NCI-H2196 treated with DMSO at 0.1 percent for 48 hours (cell line): ENCODE measurements at regions not wholly inside any gene's neighbourhood (a gene's known extent, or its start where the extent isn't known, plus 50 kb on each side); places are given as distances from the start of the nearest gene placed in this dataset.
A peak's percentile ranks its signal among the peaks of the same experiment; 100 is the strongest.
"Not testable (repeated sequence)": the region's sequence is repeated elsewhere in the genome, so short reads cannot be mapped to it uniquely, and the experiment has no call there.

Experiments
- DNase-seq: peaks from one replicate; lab custom pipeline; 2025; ENCODE audit not compliant: unreplicated experiment; lab: John Stamatoyannopoulos, UW

GRCh38 chr6:6808915-6809314 is 220.4 kb downstream of the LY86 start:
- no peak for DNase-seq

GRCh38 chr6:6810727-6811126 is 222.2 kb downstream of the LY86 start:
- DNase-seq: no peak

GRCh38 chr6:6811128-6812009 is 222.8 kb downstream of the LY86 start:
- DNase-seq: peak; percentile 92

- no peak for DNase-seq
These were observed 223.9 kb downstream of the LY86 start for GRCh38 chr6:6812427-6812826.

- no peak for DNase-seq
These were observed 227.2 kb downstream of the LY86 start for GRCh38 chr6:6815732-6816131.

DNA sequence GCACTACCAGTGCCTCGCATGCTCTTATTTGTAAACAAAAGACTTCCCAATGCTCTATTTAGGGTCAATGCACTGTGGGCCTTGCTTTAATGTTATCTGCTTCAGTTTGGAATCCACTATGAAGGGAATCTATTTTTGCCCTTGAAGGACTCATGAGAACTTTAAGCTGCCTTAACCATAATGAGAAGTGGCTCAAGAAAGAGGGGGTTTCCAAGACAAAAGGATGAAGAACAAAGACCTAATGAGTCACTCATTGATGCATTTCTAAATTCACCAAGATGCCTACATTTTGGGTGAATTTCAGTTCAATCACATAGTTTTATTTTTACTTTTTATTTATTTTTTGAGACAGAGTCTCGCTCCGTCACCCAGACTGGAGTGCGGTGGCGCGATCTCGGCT is 228.2 kb downstream of the LY86 start:
- DNase-seq: no peak

GRCh38 chr6:6818078-6818639 is 229.6 kb downstream of the LY86 start:
- no peak for DNase-seq

DNA sequence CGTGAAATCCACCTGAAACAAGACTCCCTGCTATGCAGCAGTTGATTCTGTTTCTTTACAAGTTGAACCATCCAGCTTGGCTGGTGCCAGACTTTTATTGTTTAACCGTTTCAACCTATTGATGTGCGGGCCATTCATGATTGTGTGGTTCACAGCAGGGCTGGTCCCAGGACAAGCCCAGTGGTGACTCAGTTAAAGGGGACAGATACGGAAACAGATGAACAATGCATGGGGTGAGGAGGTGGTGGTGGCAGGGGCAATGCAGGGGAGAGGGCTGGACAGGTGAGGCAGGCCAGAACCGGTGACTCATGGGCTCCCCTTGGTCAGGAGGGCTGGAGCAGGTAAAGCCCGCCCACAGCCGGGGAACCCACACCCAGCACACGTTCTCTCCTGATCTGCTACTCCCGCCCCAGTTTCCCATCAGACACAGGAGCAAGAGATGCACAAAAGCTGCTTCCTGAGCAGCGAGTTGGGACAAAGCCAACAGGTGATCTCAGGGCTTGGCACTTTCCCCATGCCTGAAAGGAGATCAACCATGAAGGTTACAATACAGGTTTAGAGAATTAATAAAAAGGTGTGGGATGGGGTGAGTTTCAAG is 232.2 kb downstream of the LY86 start:
- peak; percentile 94 for DNase-seq

DNA sequence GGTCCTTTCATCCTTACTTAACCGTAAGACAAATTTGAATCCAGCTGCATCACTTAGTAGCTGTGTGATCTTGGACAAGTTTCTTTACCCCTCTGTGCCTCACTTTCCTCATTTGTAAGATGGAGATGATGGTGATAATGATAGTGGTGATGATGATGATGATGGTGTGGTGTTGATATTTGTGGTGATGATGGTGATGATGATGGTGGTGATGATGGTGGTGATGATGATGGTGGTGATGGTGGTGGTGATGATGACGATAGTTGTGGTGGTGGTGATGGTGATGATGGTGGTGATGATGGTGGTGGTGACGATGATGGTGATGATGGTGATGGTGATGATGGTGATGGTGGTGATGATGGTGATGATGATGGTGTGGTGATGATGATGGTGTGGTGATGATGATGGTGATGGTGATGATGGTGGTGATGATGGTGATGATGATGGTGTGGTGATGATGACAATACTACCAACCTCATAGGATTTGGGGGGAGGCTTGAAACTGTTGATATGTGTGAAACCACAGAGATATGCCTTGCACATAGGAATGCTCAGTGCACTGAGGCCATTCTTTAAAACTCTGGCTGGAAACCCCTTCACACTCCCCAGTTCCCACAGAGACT is 233.2 kb downstream of the LY86 start:
- no peak for DNase-seq

DNA sequence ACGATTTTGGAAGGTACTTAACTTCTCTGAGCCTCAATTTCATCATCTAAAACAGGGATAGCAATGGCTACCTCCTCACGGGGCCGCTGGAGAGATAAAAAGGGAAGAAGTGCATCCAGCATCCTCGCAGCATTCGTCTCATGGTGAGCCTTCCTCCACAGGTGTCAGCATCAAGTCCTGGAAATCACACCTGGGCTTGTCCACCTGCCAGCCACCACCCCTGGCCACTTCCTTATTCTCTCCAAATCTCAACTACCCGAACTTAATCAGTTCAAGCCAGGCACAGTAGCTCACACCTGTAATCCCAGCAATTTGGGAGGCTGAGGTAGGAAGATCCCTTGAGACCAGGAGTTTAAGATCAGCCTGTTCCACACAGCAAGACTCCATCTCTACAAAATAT is 234.5 kb downstream of the LY86 start:
- no peak for DNase-seq

DNA sequence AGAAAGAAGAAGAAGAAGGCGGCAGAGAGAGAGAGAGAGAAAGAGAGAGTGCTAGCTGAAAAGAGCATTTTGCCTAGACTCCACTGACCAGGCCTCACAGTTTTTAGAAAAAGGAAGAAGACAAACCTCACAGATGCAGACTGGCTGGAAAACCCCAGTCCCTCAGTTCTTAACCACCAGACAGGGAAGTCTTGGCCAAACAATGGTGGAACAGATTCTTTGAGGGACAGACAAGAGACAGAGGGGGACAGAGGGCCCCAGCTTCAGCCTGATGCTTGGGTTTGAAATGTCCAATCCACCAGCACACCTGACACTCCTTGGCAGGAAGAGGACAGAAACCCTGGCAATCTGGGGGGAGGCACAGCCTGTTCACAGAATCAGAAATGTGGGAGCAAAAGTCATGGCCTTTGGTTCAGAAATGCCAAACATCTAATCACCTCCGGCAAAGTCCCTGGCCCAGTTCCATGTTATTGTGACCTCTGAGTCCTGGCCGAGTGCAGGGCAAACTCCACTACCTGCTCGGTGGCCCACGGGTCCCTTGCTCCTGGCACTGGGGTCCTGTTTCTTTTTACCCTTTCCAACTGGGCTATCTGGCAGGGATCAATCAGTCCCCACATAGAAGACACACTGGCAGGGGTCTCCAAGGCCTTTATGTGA is 235.2 kb downstream of the LY86 start:
- DNase-seq: no peak

DNA sequence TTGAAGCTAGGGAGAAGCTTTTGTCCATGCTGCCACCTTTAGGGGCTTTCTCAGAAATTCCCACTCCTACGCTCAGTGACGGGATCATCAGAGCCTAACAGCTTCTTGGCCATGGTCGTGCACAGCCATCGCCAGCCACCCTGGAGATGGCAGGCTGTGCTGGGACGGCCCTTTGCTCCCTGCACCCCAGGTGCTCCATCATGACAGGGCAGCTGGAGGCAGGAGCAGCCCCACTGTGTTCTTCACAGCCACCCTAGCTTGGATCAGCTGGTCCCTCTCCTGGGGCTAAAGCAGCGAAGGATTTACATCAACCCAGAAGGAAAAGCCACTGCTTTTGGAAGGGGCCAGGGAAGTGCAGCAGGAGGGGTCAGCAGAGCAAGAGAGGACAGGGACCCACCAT is 235.9 kb downstream of the LY86 start:
- DNase-seq: no peak

DNA sequence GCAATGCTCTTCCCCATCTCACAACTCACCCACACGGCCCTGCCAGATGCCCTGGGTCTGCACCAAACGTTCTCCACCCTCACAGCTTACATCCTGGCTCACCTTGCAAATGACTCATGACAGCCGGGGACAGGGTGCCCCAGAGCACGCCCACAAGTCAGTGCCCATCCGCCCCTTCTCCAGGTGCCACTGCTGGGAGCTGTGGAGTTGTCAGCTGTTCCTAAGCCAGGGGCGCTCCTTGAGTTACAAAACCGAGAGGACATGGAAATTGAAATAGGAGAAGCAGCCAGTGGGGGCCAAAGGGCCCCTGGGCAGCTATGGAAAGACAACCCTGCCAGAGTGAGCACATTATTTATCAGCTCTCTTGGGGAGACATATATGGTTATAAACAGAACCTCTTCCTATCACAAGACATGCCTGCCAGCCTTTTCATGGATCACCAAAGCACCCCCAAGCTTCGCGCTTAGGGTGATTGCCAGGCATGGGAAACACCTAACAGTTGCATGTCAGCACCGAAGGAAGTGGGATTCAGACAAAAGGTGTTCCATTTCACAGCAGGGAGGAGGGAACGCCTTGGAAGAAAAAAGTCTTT is 236.8 kb downstream of the LY86 start:
- peak; percentile 72 for DNase-seq

GRCh38 chr6:6826095-6826901 is 237.8 kb downstream of the LY86 start:
- DNase-seq: peak; percentile 63

DNA sequence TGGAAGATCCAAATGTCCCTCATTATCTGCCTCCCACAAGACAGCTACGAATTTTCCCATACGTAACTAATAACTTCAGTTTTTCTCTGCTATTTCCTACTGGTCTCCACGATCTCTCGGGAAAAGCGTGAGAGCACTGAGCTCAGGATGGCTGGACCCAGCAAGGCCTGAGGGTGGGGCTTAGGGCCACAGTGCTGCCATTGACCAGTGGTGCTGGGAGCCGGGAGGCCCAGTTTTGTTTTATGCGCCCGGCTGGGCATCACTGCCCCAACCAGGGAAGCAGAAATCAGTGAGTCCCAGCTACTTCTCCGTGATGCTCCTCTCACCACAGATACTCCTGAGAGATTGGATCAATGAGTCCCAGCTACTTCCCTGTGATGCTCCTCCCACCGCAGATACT is 238.4 kb downstream of the LY86 start:
- no peak for DNase-seq

DNA sequence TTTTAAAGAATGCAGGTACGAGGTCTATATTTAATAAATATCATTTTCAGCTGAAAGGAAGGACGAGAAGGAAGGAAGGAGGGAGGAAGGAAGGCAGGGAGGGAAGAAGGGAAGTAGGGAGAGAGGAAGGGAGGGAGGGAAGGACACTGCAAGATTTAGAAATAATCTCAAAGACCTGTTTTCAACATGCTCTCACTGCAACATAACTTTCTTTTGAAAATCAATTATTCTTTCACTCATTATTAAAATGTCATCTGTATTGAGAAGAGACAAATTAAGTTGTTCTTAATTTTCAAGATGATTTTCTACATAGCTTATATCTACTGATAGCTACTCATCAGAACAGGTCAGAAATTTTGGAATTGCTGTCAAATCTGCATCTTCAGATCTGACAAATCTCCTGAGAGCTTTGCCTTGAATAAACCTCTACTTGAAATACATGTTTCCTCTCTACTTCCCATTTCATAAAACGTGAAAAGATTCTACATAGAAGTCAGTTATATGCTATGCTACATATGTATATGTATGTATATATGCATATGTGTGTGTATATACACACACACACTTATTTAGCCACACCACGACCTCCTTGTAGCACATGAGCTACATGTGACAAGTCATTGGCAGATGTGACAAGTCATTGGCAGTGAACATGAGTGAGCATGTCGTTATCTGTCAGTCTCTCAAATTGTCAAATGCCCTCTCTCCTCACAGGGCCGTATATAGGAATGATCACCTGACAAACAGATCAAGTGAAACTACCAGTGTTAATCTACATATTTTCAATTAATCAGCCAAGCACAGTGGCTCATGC is 241.6 kb downstream of the LY86 start:
- DNase-seq: no peak

DNA sequence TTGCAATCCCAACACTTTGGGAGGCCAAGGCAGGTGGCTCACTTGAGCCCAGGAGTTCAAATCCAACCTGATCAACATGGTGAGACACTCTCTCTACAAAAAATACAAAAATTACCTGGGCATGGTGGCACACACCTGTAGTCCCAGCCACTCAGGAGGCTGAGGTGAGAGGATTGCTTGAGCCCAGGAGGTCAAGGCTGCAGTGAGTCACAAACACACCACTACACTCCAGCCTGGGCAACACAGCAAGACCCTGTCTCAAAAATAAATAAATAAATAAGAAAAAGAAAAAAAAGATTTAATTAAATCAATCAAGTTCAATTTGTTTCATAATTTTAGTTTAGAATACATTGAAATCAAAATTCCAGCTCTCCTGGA is 242.2 kb downstream of the LY86 start:
- DNase-seq: not testable (repeated sequence)

DNA sequence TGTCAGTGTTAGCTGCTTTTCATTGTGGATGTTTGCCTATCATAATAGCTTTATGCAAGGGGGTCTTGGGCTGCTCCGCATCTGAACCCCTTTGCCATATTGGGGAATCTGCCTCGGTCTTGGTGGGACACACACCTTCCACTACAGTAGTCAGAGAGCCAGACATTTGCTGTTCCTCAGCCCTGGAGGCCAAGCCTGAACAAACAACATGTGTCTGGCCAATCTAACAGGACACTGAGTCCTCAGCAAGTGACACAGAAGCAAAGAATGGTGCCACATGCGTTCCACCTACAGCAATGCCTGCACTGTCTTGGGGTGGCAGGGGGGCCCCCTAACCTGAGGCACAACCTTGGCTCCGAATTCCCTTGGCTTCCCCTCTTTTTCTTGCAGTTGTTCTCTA is 243.9 kb downstream of the LY86 start:
- no peak for DNase-seq
